Lower leg skin (tissue), 3 donors: ENCODE measurements at regions not wholly inside any gene's neighbourhood (a gene's known extent, or its start where the extent isn't known, plus 50 kb on each side); places are given as distances from the start of the nearest gene placed in this dataset.

Source experiments
- CTCF ChIP-seq, 3 donors: fragments of 450-650 bp; IDR thresholded peaks; one replicate each; pipeline ENCODE4 v1.5.1; 2016; ENCODE audit warnings: antibody characterized with exemption in 3 of 3, mild to moderate bottlenecking in 3 of 3, moderate library complexity in 2 of 3
- POLR2A ChIP-seq, 2 donors: fragments of 450-650 bp; IDR thresholded peaks; one replicate each; pipeline ENCODE4 v1.6.1; 2016 to 2017; ENCODE audit warnings: antibody characterized with exemption in 2 of 2, mild to moderate bottlenecking in 1 of 2, moderate library complexity in 1 of 2

DNA sequence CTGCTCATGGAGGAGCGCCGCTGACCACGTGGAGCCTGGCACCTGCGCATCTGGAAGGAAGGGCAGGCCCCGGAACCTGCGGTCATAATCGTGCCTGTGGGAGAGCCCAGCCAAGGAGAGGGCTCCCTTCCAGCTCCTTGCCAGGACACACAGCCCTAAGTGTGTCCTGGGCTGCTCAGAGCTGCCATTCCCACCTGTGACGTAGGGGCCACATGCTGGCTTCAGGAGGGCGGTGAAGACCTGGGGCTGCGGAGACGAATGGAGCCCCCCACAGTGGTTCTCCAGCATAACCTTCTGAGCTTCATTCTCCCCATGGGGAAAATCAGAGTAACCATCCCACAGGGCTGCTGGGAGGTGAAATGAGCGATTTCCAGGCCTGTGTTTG, 127.6 kb upstream of the CHST15 start:
- TF ChIP-seq CTCF (IDR thresholded peaks at IDR 0.05) (no peak), POLR2A (IDR thresholded peaks at IDR 0.05) (no peak)
